HG03378 (cell line): ENCODE measurements at regions not wholly inside any gene's neighbourhood (a gene's known extent, or its start where the extent isn't known, plus 50 kb on each side); places are given as distances from the start of the nearest gene placed in this dataset.

Experiments
- ATAC-seq: cut with Tn5 transposase; IDR thresholded peaks from one replicate; pipeline ENCODE4 v1.9.1; 2021; ENCODE audit warnings: mild to moderate bottlenecking, moderate library complexity; ENCODE audit not compliant: unreplicated experiment

GRCh38 chr7:11290863-11291262 lies 317.2 kb downstream of the PHF14 start:
- no peak for ATAC-seq

DNA sequence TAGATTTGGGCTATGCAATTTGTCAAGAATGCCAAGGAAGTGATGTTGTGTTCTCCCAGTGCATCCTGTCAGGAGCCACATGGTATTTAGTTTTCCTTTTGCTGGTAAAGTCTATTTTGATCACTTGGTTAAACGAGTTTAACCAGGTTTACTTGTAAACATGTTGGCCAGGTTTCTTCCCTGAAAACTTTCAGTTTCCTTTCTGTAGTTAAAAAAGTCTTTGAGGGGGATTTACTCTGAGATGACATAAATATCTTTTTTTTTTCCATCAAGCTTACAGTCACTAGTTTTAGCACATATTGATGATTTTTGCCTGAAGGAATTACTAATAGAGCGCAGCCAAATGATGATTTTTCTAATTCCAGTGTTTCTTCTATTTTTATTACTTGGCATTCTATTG lies 320.5 kb downstream of the PHF14 start:
- peak; percentile 55 for ATAC-seq

DNA sequence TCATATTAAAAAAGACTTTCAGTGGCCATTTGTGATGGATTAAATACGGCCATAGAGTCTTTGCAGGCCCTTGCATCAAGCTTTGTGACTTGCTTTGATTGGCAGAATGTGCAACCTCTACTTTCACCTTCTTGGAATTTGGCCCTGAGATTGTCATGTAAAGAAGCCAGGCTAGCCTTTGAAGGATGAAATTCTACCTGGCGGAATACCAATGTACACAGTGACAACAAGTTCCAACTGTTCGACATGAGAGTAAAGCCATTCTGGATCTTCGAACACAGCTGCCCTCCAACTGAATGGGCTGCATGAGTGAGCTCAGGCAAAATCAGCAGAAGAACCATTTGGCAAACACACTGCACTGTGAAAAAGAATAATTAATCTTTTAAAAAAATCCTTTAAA lies 321.3 kb downstream of the PHF14 start:
- no peak for ATAC-seq

DNA sequence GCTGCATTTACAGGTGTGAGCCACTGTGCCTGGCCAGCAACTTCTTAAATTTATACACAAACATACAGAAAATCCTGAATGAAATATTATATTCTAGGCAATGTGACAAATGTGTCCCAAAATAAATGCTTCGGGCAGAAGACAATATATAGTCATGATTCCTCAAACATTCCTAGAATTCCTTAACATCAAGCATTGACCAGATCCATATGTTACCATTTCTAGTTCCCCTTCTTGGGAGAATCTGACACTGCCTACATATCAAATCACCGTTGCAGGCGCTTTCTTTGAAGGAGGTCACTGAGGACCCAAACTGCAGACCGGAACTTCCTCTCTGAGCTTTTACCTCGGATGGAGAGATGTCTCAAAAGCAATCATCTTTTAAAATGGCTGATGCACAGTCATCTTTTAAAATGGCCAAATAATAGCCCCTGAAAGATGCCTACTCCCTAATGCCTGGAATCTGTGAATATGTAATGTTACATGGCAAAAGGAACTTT lies 323.5 kb downstream of the PHF14 start:
- ATAC-seq, result no peak

DNA sequence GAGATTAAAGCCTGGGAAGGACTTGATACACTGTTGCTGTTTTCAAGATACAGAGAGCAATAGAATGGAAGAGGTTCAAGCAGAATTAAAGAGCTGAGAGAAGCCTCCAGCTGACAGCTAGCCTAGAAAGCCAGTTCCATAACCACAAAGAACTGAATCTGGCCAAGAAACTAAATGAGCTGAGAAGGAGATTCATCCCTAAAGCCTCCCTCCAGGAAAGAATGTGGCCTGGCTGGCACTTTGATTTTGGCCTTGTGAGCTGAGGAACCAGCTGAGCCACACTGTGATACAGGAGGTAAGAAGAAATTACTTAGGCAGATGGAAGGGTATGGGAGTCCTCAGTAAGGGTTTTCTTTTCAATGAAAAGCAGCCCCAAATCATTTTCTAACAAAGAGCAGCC lies 324.1 kb downstream of the PHF14 start:
- no peak for ATAC-seq

DNA sequence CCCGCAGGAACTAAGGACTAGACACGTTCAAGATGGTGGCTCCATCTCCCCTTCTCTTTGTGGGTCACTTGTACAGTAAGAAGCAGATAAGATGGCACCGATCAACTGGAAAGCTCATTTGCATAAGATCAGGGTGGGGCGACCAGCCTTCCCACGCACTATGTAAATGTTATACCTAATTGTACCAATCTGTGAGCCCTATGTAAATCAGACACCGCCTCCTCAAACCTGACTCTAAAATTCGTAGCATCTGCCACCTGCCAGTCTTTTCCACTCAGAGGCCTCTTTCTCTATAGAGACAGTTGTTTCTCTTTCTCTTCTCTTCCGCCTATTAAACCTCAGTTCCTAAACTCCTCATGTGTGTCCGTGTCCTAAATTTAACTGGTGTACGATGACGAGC lies 324.5 kb downstream of the PHF14 start:
- ATAC-seq, result no peak

GRCh38 chr7:11300241-11300640 lies 326.6 kb downstream of the PHF14 start:
- no peak for ATAC-seq

- no peak for ATAC-seq
These were observed 328.4 kb downstream of the PHF14 start for GRCh38 chr7:11302121-11302520.

- no peak for ATAC-seq
These were observed 340.1 kb downstream of the PHF14 start for GRCh38 chr7:11313801-11314200.

- peak; percentile 59 for ATAC-seq
These were observed 342.1 kb downstream of the PHF14 start for GRCh38 chr7:11315666-11316258.

DNA sequence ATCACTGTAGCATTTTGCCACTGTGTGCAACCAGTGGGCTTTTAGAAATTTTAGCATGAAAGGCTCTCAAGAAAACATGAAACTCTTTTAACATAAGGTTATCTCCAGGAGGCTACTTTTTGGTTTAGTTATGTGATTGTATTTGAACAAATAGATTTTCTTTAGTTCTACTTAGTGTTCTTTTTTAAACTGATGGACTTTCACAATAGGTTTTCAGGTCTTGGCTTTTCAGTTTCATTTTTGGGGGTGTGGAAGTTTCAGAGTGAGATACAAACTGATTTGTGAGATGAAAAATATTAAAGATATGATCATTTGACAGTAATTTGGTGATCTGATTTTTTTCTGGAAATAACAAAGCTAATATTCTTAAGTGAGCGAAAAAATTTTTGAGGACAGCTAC lies 344.1 kb downstream of the PHF14 start:
- ATAC-seq, result peak; percentile 53

DNA sequence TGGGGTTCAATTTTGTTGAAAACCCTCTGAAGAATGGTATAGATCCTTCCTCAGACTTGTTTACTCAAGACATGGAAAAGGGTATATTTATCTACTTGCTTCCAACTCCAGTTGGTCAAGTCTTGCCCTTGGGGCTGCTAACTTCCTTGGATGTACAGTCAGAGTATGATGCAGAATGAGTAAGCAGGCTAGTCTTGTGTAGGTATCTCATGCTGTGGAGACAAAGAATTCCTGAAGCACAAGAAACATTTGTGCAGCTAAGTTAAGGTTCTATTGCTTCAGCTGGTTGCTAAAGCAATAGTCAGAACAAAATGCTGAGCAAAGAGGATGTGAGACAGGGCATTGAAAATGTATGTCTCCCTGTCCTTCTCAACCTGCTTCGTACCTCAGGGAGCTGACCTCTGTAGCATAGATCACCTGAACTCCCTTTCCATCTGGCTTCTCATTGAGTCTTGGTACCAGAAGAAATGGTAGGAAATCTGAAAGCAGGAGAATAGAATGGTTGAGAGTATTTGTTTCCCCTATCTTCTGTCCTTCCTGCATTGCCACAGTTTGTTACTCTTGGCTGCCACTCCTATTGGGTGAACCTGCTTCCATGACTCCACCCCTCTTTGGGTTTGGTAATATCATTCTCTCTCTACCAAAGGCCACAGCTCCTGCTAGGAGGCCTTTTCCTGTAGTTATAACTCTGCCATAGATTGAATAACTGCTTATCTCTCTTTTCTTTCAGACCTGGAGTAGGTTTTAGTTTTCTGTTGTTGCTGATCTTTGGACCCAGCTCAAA lies 346.0 kb downstream of the PHF14 start:
- no peak for ATAC-seq
